IPS DF 4.7 (cell line): ENCODE measurements at regions not wholly inside any gene's neighbourhood (a gene's known extent, or its start where the extent isn't known, plus 50 kb on each side); places are given as distances from the start of the nearest gene placed in this dataset.

Source experiments
- DNase-seq: peaks from one replicate; pipeline ENCODE4 v3.0.0-alpha.2; 2013; ENCODE audit warnings: low spot score; ENCODE audit errors: extremely low read depth

- no peak for DNase-seq
Observed at GRCh38 chr6:154561750-154562149, 51.3 kb upstream of the CNKSR3 start.

DNA sequence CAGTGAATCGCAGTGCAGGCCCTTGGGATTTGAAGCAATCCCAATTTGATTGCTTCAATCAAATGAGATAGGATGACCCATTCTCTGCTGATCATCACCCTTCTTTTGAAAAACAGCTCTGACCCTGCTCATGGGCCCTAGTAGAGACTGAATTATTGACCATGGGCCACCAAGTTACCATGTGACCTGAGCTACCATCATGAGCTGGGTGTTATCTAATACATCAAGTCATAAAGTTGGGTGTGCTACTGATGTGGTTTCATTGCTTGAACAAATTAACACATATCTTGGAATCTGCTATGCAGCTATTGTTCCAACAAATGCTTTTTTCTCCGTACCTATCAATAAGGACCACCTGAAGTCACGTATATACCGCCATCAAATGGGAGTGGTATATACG lies 54.8 kb upstream of the CNKSR3 start:
- no peak for DNase-seq

DNA sequence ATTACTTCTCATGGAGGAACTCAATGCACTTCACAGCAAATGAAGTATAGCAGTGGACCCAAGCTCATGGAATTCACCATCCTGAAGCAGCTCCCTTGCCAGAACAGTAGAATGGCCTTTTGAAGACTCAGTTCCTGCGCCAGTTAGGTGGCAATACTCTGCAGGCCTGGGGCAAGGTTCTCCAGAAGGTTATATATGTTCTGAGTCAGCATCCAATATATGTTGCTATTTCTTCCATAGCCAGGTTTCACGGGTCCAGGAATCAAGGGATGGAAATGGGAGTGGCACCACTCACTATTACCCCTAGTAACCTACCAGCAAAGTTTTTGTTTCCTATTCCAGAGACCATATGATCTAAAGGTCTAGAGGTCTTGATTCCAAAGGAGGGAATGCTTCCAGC lies 56.4 kb upstream of the CNKSR3 start:
- DNase-seq = no peak

- no peak for DNase-seq
Observed at GRCh38 chr6:154567695-154568220, 57.3 kb upstream of the CNKSR3 start.

GRCh38 chr6:154569156-154569862 lies 58.8 kb upstream of the CNKSR3 start:
- DNase-seq = no peak

DNA sequence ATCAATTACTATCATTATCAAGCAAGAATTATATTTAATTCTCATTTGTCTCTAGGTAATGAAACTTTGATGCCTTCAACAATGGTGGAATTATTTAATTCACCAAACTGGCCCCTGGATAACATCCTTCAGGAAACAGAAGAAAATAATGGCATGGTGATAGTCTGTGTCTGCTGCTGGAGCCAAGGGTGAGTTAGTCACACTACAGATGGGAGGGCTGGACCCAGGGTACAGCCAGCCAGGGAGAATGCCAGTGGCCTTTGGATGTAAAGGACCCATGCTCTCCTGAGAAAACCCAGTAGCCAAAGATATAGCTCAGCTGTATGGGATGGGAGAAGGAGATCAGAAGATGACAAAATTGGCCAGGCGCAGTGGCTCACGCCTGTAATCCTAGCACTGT lies 60.0 kb upstream of the CNKSR3 start:
- DNase-seq = no peak

DNA sequence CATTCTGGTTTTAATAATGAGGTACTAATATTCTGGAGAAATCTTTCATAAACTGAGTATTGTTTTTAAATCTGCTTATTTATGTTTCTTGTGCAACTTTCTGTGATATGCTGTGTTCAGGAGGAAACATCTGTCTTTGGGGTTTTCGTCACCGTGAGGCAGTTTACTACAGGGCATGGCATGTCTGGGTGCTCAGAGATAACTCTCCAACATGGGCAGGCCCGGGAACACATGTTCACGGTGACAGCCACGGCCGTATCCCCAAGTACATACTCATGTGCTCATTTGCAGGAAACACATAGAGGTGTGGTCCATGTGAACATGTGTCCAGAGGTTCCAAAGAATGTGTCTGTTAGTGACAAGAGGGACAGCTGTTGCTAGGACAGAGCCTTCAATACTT lies 62.1 kb upstream of the CNKSR3 start:
- no peak for DNase-seq

- DNase-seq = no peak
Observed at GRCh38 chr6:154578004-154578559, 67.6 kb upstream of the CNKSR3 start.

GRCh38 chr6:154579046-154579445 lies 68.6 kb upstream of the CNKSR3 start:
- DNase-seq = no peak

DNA sequence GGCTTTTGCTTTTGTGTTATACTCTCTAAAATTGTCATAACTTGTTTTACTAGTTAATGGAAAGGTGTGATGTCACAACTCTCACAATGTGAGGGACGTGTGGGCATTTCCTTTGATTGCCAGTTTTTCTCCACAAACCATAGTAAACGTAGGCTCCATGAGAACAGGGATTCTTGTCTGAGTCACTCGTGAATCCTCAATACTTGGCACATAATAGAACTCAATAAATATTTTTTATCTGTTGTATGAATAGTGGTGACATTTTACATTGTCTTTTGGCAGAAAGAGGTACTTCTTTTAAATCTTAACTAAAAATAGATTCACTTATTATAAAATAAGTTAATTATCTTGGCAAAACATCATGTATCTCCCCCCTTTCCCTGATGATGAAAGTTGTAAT lies 69.0 kb upstream of the CNKSR3 start:
- DNase-seq = no peak

DNA sequence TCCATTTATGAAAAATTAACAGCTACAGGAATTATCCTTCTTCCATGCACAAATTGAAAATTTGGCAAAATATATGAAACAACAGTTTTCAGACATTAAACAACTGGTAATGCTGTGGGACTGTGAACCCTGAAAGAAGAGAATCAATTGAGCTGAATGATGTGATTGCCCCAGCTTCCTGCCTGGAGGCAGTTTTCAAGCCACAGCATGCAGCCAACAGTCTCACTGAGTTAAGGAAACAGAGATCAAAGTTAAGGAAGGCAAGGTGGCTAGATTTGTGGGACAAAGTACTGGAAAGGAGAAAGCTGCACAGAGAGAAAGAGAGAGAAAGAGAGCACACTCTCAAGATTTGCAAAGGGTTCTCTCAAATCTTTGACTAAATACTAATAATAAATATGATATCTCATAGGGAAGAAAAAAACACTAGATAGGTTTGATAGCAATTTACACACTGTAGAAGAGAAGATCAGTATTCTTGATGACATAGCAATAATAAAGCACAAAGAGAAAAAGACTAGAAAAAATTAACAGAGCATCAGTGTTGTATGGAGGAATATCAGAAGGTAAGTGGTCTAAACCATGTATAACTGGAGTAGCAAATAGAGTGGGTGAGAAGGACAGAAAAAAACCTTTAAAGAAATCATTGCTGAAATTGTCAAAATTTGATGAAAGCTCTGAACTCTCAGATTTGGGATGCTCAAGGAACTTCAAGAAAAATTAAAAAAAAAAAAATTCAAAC lies 70.1 kb upstream of the CNKSR3 start:
- no peak for DNase-seq

- DNase-seq = no peak
Observed at GRCh38 chr6:154582696-154583095, 72.2 kb upstream of the CNKSR3 start.

GRCh38 chr6:154583546-154584188 lies 73.2 kb upstream of the CNKSR3 start:
- no peak for DNase-seq

DNA sequence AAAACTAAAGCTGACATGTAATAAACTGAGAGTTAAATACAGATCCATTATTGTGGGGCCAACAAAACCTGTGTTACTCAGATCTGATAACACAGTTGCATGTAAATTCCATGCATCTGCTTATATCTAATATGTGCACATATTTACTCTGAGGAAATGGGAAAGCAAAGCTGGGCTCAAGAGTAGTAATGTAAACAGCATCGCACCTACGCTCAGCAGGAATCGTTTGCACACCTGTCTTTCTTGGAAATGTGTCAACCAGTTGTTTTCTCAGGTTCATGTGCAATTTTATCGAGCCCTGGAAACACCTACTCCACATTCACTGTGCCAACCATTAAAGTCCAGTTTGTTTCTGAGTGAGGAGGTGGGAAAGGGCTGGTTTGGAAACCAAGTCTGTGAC lies 80.3 kb upstream of the CNKSR3 start:
- no peak for DNase-seq

DNA sequence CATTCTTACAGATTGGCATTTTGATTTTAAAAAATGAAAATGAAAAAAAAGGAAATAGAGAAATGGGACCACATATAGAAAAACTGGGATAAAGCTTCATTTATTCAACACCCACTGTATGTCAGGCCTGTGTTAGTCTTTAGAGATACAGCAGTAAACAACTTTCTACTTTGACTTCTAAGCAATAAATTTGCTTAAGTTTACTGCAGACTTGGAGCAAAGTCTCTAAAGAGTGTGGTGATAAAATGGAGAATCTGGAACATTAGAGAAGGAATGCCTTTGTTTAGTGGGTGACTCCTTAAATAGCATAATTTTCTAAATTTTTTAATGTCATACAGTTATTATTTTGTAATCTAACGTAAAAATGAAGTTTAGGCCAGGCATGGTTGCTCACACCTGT lies 80.7 kb upstream of the CNKSR3 start:
- no peak for DNase-seq

GRCh38 chr6:154592199-154592860 lies 81.8 kb upstream of the CNKSR3 start:
- no peak for DNase-seq

DNA sequence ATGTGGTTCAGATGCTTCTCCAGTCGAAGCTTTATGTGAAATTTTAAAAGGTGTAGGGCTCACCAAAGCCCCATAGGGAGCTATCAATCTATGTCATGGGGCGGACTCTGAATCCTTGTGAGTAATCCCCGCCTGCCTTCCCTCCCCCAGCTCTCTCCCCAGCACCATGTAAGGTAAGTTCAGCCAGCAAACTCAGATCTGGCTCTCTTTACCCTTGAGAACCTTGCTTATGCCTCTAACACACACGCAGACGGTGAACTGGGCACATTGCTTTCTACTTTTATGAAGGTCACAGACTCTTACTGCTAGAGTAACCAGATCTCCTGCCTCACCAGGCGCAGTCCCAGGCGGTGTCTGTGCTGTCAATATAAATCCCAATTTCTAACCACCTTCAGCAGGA lies 82.6 kb upstream of the CNKSR3 start:
- DNase-seq = no peak

- DNase-seq = no peak
Observed at GRCh38 chr6:154594496-154595198, 84.2 kb upstream of the CNKSR3 start.

DNA sequence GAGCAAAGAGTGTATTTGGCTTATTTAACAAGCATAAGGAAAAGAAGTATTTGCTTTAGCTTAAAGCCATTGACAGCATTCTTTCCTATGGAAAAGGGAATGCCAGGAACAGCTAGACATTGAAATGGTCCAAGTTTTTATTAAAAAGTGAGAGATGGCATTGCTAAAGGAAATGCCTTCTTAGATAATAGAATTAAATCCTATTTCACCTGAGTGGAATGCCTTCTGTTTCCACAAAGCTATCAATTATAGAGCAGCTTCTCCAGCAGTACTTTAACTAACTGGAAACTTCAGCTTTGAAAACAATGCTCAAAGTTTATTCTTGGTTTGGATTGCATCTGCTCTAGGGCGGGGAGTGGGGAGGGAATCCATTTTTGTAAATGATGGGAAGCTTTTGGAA lies 85.1 kb upstream of the CNKSR3 start:
- DNase-seq = no peak

GRCh38 chr6:154596009-154596408 lies 85.5 kb upstream of the CNKSR3 start:
- no peak for DNase-seq

DNA sequence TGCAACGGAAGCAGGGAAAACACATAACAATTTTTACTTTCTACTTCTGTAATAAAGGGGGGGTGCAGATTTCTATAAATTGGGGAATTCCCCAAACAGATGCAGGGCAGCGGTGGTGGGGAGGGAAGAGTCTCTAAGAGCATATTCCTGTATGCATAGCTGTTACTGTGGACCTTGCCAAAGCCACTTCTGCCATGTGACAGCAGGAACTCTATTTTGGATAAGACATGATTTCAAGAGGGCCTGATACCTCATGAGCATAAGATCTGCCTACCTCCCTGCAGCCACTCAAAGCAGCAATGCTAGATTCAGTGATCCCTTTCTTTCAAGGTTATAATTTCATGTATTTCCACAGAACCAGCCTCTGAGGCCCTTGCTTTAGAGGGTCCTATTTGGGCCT lies 86.2 kb upstream of the CNKSR3 start:
- DNase-seq = no peak
